ENCODE measurements at regions not wholly inside any gene's neighbourhood (a gene's known extent, or its start where the extent isn't known, plus 50 kb on each side); places are given as distances from the start of the nearest gene placed in this dataset.

DNA sequence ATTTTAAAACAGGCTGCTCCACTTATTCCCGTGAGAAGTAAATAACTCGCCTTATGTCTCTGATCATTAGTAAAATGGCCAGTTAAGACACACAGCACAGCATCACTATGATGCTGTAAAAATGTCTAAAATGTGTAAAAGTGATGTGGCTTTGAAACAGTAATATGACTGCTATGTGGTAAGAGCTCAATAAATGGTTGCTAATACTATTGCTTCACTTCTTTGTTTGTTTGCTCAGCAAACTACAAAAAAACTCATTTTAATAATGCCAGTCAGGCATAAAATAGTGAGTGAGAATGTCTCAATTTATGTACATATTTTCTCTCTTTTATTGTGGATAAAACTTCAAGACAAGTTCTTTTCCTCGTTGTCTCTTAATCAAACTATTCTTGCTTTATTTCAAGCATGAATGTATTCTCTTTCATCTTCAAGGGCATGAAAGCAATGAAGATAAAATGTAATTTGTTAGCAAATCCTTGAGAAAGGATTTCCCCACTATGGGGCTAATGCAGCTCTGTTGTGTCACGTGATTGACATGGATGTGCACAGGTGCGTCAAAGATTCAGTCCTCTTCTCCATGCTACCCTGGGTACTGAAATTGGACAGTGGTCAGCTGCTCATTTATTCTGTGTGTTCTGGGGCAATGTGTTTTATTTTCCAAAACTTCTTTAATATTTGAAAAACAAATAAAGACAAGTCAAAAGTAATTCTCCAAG lies 387.2 kb downstream of the TRIB2 start:
- no peaks in the 10 kb centered on the region for H3K36me3 Mint-ChIP-seq (ENCODE audit: low read depth)
- H3K27me3 Mint-ChIP-seq = peaks cover 16% of the 10 kb centered on the region
- no peaks in the 10 kb centered on the region for H3K4me1 Mint-ChIP-seq
- no peak overlapping the region for H3K4me3 Mint-ChIP-seq
- ATAC-seq (replicated peaks) = no peak
- H3K27ac Mint-ChIP-seq = no peak overlapping the region
- H3K9me3 Mint-ChIP-seq = peaks cover 4% of the 10 kb centered on the region

DNA sequence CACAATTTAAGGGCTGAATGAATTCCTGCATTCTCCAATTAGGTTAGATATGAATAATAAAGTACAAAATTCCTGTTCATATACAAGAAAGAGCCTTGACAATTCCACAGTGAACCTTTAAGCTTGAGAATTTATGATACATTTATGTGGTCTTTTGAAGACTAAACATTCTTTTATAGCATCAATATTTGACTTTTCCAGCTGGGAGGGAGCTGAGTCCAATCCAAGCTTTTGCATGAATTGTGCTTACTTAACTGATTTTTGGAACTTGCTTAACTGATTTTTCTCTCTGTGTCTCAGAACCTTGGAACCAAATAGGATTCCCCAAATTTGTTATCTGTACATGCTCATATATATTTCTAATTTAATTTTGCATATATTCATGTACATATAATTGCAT lies 388.0 kb downstream of the TRIB2 start:
- no peaks in the 10 kb centered on the region for H3K36me3 Mint-ChIP-seq (ENCODE audit: low read depth)
- H3K4me1 Mint-ChIP-seq = no peaks in the 10 kb centered on the region
- H3K27me3 Mint-ChIP-seq = peaks cover 13% of the 10 kb centered on the region
- ATAC-seq (replicated peaks) = no peak
- H3K27ac Mint-ChIP-seq = no peak overlapping the region
- no peak overlapping the region for H3K4me3 Mint-ChIP-seq
- no peaks in the 10 kb centered on the region for H3K9me3 Mint-ChIP-seq

DNA sequence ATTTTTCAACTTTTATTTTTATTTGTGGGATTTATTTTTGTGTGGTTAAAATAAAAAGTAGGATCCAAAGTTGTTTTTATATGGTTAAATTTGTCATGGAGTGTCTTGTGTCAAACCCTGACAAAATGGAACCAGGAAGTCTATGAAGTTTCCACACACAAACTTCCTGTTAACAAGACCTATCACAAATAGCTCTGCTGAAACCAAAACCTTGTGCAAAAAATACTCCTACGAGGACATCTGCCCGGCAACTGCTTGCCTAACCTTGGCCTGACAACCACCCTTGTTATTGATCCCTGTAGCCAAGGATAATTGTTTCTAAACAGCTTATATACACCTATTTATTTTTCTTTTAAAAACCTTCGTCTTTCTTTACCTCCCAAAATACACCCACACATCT lies 389.6 kb downstream of the TRIB2 start:
- Mint-ChIP-seq H3K27me3 (peaks cover 15% of the 10 kb centered on the region), H3K9me3 (no peaks in the 10 kb centered on the region), H3K4me1 (no peaks in the 10 kb centered on the region), H3K4me3 (no peak overlapping the region), H3K27ac (no peak overlapping the region), H3K36me3 (ENCODE audit: low read depth) (no peaks in the 10 kb centered on the region)
- ATAC-seq (replicated peaks) = no peak

- no peak for ATAC-seq (replicated peaks)
- no peaks in the 10 kb centered on the region for H3K9me3 Mint-ChIP-seq
- H3K36me3 Mint-ChIP-seq (ENCODE audit: low read depth) = no peaks in the 10 kb centered on the region
- peaks cover 21% of the 10 kb centered on the region for H3K27me3 Mint-ChIP-seq
- H3K4me3 Mint-ChIP-seq = no peak overlapping the region
- H3K27ac Mint-ChIP-seq = no peak overlapping the region
- no peaks in the 10 kb centered on the region for H3K4me1 Mint-ChIP-seq
Observed at GRCh38 chr2:13109516-13109915, 392.8 kb downstream of the TRIB2 start.

DNA sequence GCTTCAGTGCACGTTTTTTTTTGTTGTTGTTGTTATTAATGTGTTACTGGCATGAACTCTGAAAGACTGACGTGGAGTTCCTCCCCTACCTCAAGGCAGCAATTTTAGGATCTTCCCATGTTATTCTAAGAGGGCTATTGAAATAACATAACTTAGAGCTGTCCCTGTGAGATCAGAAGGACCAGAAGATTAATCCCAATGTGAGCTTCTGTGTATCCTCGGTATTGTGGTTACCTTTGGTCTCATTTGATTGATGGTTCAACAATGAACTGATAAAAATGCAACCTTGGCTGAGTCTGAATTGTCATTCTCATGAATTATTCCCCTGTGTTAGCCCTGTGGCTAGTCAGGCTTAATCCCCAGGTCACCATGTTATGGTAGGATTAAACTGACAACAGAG lies 394.1 kb downstream of the TRIB2 start:
- Mint-ChIP-seq H3K4me3 (no peak overlapping the region), H3K9me3 (no peaks in the 10 kb centered on the region), H3K36me3 (ENCODE audit: low read depth) (no peaks in the 10 kb centered on the region)

GRCh38 chr2:13113002-13113401 lies 396.3 kb downstream of the TRIB2 start:
- no peaks in the 10 kb centered on the region for H3K4me1 Mint-ChIP-seq
- no peaks in the 10 kb centered on the region for H3K9me3 Mint-ChIP-seq
- H3K27ac Mint-ChIP-seq = no peak overlapping the region
- H3K27me3 Mint-ChIP-seq = peaks cover 17% of the 10 kb centered on the region
- ATAC-seq (replicated peaks) = no peak
- H3K36me3 Mint-ChIP-seq (ENCODE audit: low read depth) = no peaks in the 10 kb centered on the region
- H3K4me3 Mint-ChIP-seq = no peak overlapping the region

More for the DNA sequence above, 394.1 kb downstream of the TRIB2 start:
- H3K27me3 Mint-ChIP-seq = peaks cover 21% of the 10 kb centered on the region
- H3K4me1 Mint-ChIP-seq = no peaks in the 10 kb centered on the region
- no peak overlapping the region for H3K27ac Mint-ChIP-seq
- ATAC-seq (replicated peaks) = no peak

GRCh38 chr2:13114391-13114790 lies 397.7 kb downstream of the TRIB2 start:
- no peaks in the 10 kb centered on the region for H3K36me3 Mint-ChIP-seq (ENCODE audit: low read depth)
- H3K27ac Mint-ChIP-seq = no peak overlapping the region
- H3K9me3 Mint-ChIP-seq = no peaks in the 10 kb centered on the region
- H3K4me1 Mint-ChIP-seq = no peaks in the 10 kb centered on the region
- H3K27me3 Mint-ChIP-seq = peaks cover 14% of the 10 kb centered on the region
- no peak for ATAC-seq (replicated peaks)
- H3K4me3 Mint-ChIP-seq = no peak overlapping the region

- ATAC-seq (replicated peaks) = no peak
- H3K9me3 Mint-ChIP-seq = no peaks in the 10 kb centered on the region
Observed at GRCh38 chr2:13115643-13116042, 398.9 kb downstream of the TRIB2 start.

GRCh38 chr2:13121096-13121495 lies 404.4 kb downstream of the TRIB2 start:
- Mint-ChIP-seq H3K27me3 (peaks cover 8% of the 10 kb centered on the region), H3K9me3 (no peaks in the 10 kb centered on the region), H3K27ac (no peak overlapping the region), H3K36me3 (ENCODE audit: low read depth) (no peaks in the 10 kb centered on the region), H3K4me1 (no peaks in the 10 kb centered on the region), H3K4me3 (no peak overlapping the region)
- ATAC-seq (replicated peaks) = no peak

More at GRCh38 chr2:13115643-13116042, 398.9 kb downstream of the TRIB2 start:
- Mint-ChIP-seq H3K4me1 (no peaks in the 10 kb centered on the region), H3K27ac (no peak overlapping the region), H3K27me3 (peaks cover 10% of the 10 kb centered on the region), H3K4me3 (no peak overlapping the region), H3K36me3 (ENCODE audit: low read depth) (no peaks in the 10 kb centered on the region)

DNA sequence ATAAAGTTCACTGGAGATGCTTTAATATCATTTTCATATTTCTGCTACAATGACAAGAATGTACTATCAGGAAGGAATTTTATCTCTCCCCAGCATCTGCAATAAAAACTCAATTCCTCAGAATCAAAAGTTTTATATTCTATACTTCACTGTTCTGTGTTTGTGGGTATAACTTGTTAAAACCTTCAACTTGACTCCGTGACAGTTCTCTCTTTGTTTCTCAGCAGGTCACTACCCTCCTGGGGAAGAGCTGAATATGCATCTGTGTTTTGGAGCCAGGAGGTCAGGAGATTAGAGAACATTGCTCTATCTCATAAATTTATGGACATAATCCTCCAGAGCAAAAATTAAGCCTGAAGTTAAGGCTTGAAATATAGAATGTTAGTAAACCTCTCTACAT lies 411.4 kb downstream of the TRIB2 start:
- ATAC-seq (replicated peaks) = no peak
- no peaks in the 10 kb centered on the region for H3K9me3 Mint-ChIP-seq
- H3K27me3 Mint-ChIP-seq = peaks cover 16% of the 10 kb centered on the region
- H3K4me1 Mint-ChIP-seq = no peaks in the 10 kb centered on the region
- no peaks in the 10 kb centered on the region for H3K36me3 Mint-ChIP-seq (ENCODE audit: low read depth)
- H3K4me3 Mint-ChIP-seq = no peak overlapping the region
- no peak overlapping the region for H3K27ac Mint-ChIP-seq

GRCh38 chr2:13135369-13135768 lies 418.6 kb downstream of the TRIB2 start:
- Mint-ChIP-seq H3K27me3 (peaks cover 15% of the 10 kb centered on the region), H3K36me3 (ENCODE audit: low read depth) (no peaks in the 10 kb centered on the region), H3K9me3 (no peaks in the 10 kb centered on the region), H3K4me1 (no peaks in the 10 kb centered on the region), H3K4me3 (no peak overlapping the region), H3K27ac (no peak overlapping the region)
- no peak for ATAC-seq (replicated peaks)

DNA sequence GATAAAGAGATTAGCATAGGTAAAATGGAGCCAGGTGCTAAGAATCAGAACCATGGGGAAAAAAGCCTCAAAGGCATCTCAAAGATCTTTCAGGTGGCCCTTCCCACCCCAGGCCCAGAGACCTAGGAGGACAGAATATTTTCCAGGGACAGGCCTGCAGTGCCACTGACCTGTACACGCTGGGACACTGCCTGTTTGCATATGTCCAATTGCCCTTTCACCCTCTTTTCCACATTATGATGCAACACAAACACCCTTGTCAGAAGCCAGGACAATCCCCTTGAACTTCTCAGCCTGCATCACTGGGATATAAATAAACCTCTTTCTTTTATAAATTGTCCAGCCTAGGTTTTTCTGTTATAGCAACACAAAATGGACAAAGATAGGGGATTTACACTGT lies 419.1 kb downstream of the TRIB2 start:
- Mint-ChIP-seq H3K9me3 (no peaks in the 10 kb centered on the region), H3K27me3 (peaks cover 15% of the 10 kb centered on the region), H3K27ac (no peak overlapping the region), H3K36me3 (ENCODE audit: low read depth) (no peaks in the 10 kb centered on the region), H3K4me3 (no peak overlapping the region), H3K4me1 (no peaks in the 10 kb centered on the region)
- ATAC-seq (replicated peaks) = no peak

DNA sequence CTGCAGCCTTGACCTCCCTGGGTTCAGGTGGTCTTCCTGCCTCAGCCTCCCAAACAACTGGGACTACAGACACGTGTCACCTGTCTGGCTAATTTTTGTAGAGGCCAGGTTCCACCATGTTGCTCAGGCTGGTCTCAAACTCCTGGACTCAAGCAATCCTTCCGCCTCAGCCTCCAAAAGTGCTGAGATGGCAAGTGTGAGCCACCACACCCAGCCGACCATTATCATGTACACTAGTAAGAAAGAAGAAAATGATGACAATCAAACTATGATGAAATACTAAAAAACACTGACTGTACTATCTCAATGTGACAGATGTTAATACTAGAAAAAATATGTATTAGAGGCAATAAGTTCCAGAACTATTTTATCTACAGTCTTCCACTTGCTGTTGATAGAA lies 420.9 kb downstream of the TRIB2 start:
- Mint-ChIP-seq H3K4me3 (no peak overlapping the region), H3K36me3 (ENCODE audit: low read depth) (no peaks in the 10 kb centered on the region), H3K4me1 (no peaks in the 10 kb centered on the region), H3K9me3 (no peaks in the 10 kb centered on the region), H3K27me3 (peaks cover 15% of the 10 kb centered on the region), H3K27ac (no peak overlapping the region)
- ATAC-seq (replicated peaks) = no peak

- Mint-ChIP-seq H3K27me3 (peaks cover 11% of the 10 kb centered on the region), H3K4me1 (no peaks in the 10 kb centered on the region), H3K36me3 (ENCODE audit: low read depth) (no peaks in the 10 kb centered on the region), H3K9me3 (no peaks in the 10 kb centered on the region), H3K4me3 (no peak overlapping the region), H3K27ac (no peak overlapping the region)
- no peak for ATAC-seq (replicated peaks)
Observed at GRCh38 chr2:13141315-13141714, 424.6 kb downstream of the TRIB2 start.

GRCh38 chr2:13143451-13143850 lies 426.7 kb downstream of the TRIB2 start:
- no peak for ATAC-seq (replicated peaks)
- Mint-ChIP-seq H3K4me3 (no peak overlapping the region), H3K27ac (no peak overlapping the region)

DNA sequence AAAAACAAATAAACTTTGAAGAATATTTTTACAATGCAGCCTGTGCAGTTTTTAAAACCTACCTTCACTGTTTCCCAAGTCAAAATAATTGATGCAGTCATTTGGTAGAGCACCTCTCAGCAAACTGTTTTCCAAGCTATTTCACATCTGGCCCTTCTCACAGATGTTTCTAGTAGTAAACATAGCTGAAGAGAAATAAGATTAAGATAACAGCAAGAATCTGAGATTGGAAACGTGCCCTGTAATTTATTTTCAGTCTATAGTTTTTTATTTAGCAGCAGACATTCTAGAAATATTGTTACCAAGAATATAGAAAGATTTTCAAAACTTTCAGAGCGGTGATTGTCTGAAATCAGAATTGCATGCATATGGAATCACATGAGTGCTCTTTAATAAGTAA lies 440.2 kb downstream of the TRIB2 start:
- no peaks in the 10 kb centered on the region for H3K36me3 Mint-ChIP-seq (ENCODE audit: low read depth)
- H3K9me3 Mint-ChIP-seq = no peaks in the 10 kb centered on the region
- H3K27ac Mint-ChIP-seq = no peak overlapping the region
- no peaks in the 10 kb centered on the region for H3K4me1 Mint-ChIP-seq
- H3K27me3 Mint-ChIP-seq = peaks cover 32% of the 10 kb centered on the region
- no peak for ATAC-seq (replicated peaks)
- no peak overlapping the region for H3K4me3 Mint-ChIP-seq

More at GRCh38 chr2:13143451-13143850, 426.7 kb downstream of the TRIB2 start:
- no peaks in the 10 kb centered on the region for H3K9me3 Mint-ChIP-seq
- no peaks in the 10 kb centered on the region for H3K36me3 Mint-ChIP-seq (ENCODE audit: low read depth)
- no peaks in the 10 kb centered on the region for H3K4me1 Mint-ChIP-seq
- peaks cover 9% of the 10 kb centered on the region for H3K27me3 Mint-ChIP-seq

Measured in activated T-helper 17 cell treated with anti-CD3 and anti-CD28 coated beads, Interleukin-2, amount 50 U/mL, for 72 hours (primary cell).